Activated naive CD4-positive, alpha-beta T cell treated with anti-CD3 and anti-CD28 coated beads, Interleukin-2, amount 50 U/mL, for 24 hours (primary cell): ENCODE measurements at regions not wholly inside any gene's neighbourhood (a gene's known extent, or its start where the extent isn't known, plus 50 kb on each side); places are given as distances from the start of the nearest gene placed in this dataset.

Experiments
- H3K27ac Mint-ChIP-seq: one replicate; pipeline ENCODE4 v1.8.0; 2021; ENCODE audit warnings: mild to moderate bottlenecking, mixed read lengths
- H3K27me3 Mint-ChIP-seq: one replicate; pipeline ENCODE4 v1.8.0; 2021; ENCODE audit warnings: mixed read lengths
- H3K36me3 Mint-ChIP-seq: one replicate; pipeline ENCODE4 v1.8.0; 2021; ENCODE audit warnings: mixed read lengths
- H3K4me1 Mint-ChIP-seq: one replicate; pipeline ENCODE4 v1.8.0; 2021; ENCODE audit warnings: mixed read lengths
- H3K4me3 Mint-ChIP-seq: one replicate; pipeline ENCODE4 v1.8.0; 2021; ENCODE audit warnings: mild to moderate bottlenecking, mixed read lengths
- H3K9me3 Mint-ChIP-seq: one replicate; pipeline ENCODE4 v1.8.0; 2021; ENCODE audit warnings: mixed read lengths

- Mint-ChIP-seq H3K4me3 (no peak overlapping the region), H3K27ac (no peak overlapping the region), H3K9me3 (no peaks in the 10 kb centered on the region), H3K27me3 (peaks cover 6% of the 10 kb centered on the region), H3K4me1 (no peaks in the 10 kb centered on the region), H3K36me3 (no peaks in the 10 kb centered on the region)
Observed at GRCh38 chr10:21068026-21068656, 171.0 kb upstream of the NEBL start.

GRCh38 chr10:21065621-21066248 is 168.6 kb upstream of the NEBL start:
- Mint-ChIP-seq H3K36me3 (no peaks in the 10 kb centered on the region), H3K4me3 (no peak overlapping the region), H3K9me3 (no peaks in the 10 kb centered on the region), H3K27me3 (peaks cover 8% of the 10 kb centered on the region), H3K4me1 (no peaks in the 10 kb centered on the region), H3K27ac (no peak overlapping the region)

- no peak overlapping the region for H3K4me3 Mint-ChIP-seq
Observed at GRCh38 chr10:21061982-21062381, 164.9 kb upstream of the NEBL start.

GRCh38 chr10:21061184-21061583 is 164.1 kb upstream of the NEBL start:
- no peak overlapping the region for H3K27ac Mint-ChIP-seq
- H3K36me3 Mint-ChIP-seq = peaks cover 1% of the 10 kb centered on the region
- peaks cover 7% of the 10 kb centered on the region for H3K27me3 Mint-ChIP-seq
- no peak overlapping the region for H3K4me3 Mint-ChIP-seq
- H3K9me3 Mint-ChIP-seq = peaks cover 4% of the 10 kb centered on the region
- no peaks in the 10 kb centered on the region for H3K4me1 Mint-ChIP-seq

More at GRCh38 chr10:21061982-21062381, 164.9 kb upstream of the NEBL start:
- H3K36me3 Mint-ChIP-seq = no peaks in the 10 kb centered on the region
- H3K27me3 Mint-ChIP-seq = peaks cover 4% of the 10 kb centered on the region
- no peaks in the 10 kb centered on the region for H3K9me3 Mint-ChIP-seq
- H3K27ac Mint-ChIP-seq = no peak overlapping the region
- H3K4me1 Mint-ChIP-seq = no peaks in the 10 kb centered on the region

- H3K36me3 Mint-ChIP-seq = peaks cover 1% of the 10 kb centered on the region
- peaks cover 4% of the 10 kb centered on the region for H3K9me3 Mint-ChIP-seq
- H3K27me3 Mint-ChIP-seq = peaks cover 7% of the 10 kb centered on the region
- H3K4me3 Mint-ChIP-seq = no peak overlapping the region
- H3K27ac Mint-ChIP-seq = no peak overlapping the region
- peaks cover 1% of the 10 kb centered on the region for H3K4me1 Mint-ChIP-seq
Observed at GRCh38 chr10:21060626-21061025, 163.5 kb upstream of the NEBL start.

- H3K27ac Mint-ChIP-seq = no peak overlapping the region
- H3K27me3 Mint-ChIP-seq = peaks cover 7% of the 10 kb centered on the region
- peaks cover 4% of the 10 kb centered on the region for H3K4me1 Mint-ChIP-seq
- H3K4me3 Mint-ChIP-seq = no peak overlapping the region
- peaks cover 1% of the 10 kb centered on the region for H3K36me3 Mint-ChIP-seq
- H3K9me3 Mint-ChIP-seq = peaks cover 4% of the 10 kb centered on the region
Observed at GRCh38 chr10:21057989-21058388, 160.9 kb upstream of the NEBL start.

GRCh38 chr10:21057436-21057835 is 160.3 kb upstream of the NEBL start:
- H3K27ac Mint-ChIP-seq = no peak overlapping the region
- peaks cover 4% of the 10 kb centered on the region for H3K9me3 Mint-ChIP-seq
- H3K4me3 Mint-ChIP-seq = no peak overlapping the region
- peaks cover 4% of the 10 kb centered on the region for H3K4me1 Mint-ChIP-seq
- peaks cover 5% of the 10 kb centered on the region for H3K27me3 Mint-ChIP-seq
- H3K36me3 Mint-ChIP-seq = peaks cover 1% of the 10 kb centered on the region

- H3K27me3 Mint-ChIP-seq = peaks cover 5% of the 10 kb centered on the region
- no peak overlapping the region for H3K4me3 Mint-ChIP-seq
- peaks cover 4% of the 10 kb centered on the region for H3K4me1 Mint-ChIP-seq
- no peak overlapping the region for H3K27ac Mint-ChIP-seq
- peaks cover 7% of the 10 kb centered on the region for H3K9me3 Mint-ChIP-seq
- peaks cover 1% of the 10 kb centered on the region for H3K36me3 Mint-ChIP-seq
Observed at GRCh38 chr10:21056461-21056860, 159.3 kb upstream of the NEBL start.

GRCh38 chr10:21055339-21056135 is 158.4 kb upstream of the NEBL start:
- Mint-ChIP-seq H3K4me3 (no peak overlapping the region), H3K9me3 (peaks cover 11% of the 10 kb centered on the region), H3K36me3 (peaks cover 1% of the 10 kb centered on the region), H3K27ac (peak overlapping the region; percentile 12), H3K27me3 (peaks cover 8% of the 10 kb centered on the region), H3K4me1 (peaks cover 4% of the 10 kb centered on the region)

GRCh38 chr10:21053953-21054690 is 157.0 kb upstream of the NEBL start:
- no peak overlapping the region for H3K27ac Mint-ChIP-seq
- peaks cover 11% of the 10 kb centered on the region for H3K9me3 Mint-ChIP-seq
- H3K4me1 Mint-ChIP-seq = peaks cover 4% of the 10 kb centered on the region
- peaks cover 8% of the 10 kb centered on the region for H3K27me3 Mint-ChIP-seq
- H3K4me3 Mint-ChIP-seq = no peak overlapping the region
- peaks cover 1% of the 10 kb centered on the region for H3K36me3 Mint-ChIP-seq

- H3K27ac Mint-ChIP-seq = no peak overlapping the region
- H3K9me3 Mint-ChIP-seq = peaks cover 11% of the 10 kb centered on the region
- peaks cover 4% of the 10 kb centered on the region for H3K4me1 Mint-ChIP-seq
- H3K27me3 Mint-ChIP-seq = peaks cover 8% of the 10 kb centered on the region
- H3K4me3 Mint-ChIP-seq = no peak overlapping the region
- peaks cover 1% of the 10 kb centered on the region for H3K36me3 Mint-ChIP-seq
Observed at GRCh38 chr10:21052709-21053104, 155.6 kb upstream of the NEBL start.

- H3K4me1 Mint-ChIP-seq = peaks cover 4% of the 10 kb centered on the region
Observed at GRCh38 chr10:21052072-21052708, 155.1 kb upstream of the NEBL start.

GRCh38 chr10:21049482-21049881 is 152.4 kb upstream of the NEBL start:
- peaks cover 8% of the 10 kb centered on the region for H3K9me3 Mint-ChIP-seq
- peaks cover 3% of the 10 kb centered on the region for H3K27me3 Mint-ChIP-seq
- no peaks in the 10 kb centered on the region for H3K4me1 Mint-ChIP-seq
- no peak overlapping the region for H3K27ac Mint-ChIP-seq
- no peak overlapping the region for H3K4me3 Mint-ChIP-seq
- H3K36me3 Mint-ChIP-seq = no peaks in the 10 kb centered on the region

More at GRCh38 chr10:21052072-21052708, 155.1 kb upstream of the NEBL start:
- H3K27ac Mint-ChIP-seq = no peak overlapping the region
- no peak overlapping the region for H3K4me3 Mint-ChIP-seq
- peaks cover 8% of the 10 kb centered on the region for H3K27me3 Mint-ChIP-seq
- H3K36me3 Mint-ChIP-seq = peaks cover 1% of the 10 kb centered on the region
- peaks cover 11% of the 10 kb centered on the region for H3K9me3 Mint-ChIP-seq

GRCh38 chr10:21048068-21048467 is 151.0 kb upstream of the NEBL start:
- peaks cover 8% of the 10 kb centered on the region for H3K9me3 Mint-ChIP-seq
- no peak overlapping the region for H3K27ac Mint-ChIP-seq
- no peaks in the 10 kb centered on the region for H3K4me1 Mint-ChIP-seq
- H3K36me3 Mint-ChIP-seq = no peaks in the 10 kb centered on the region
- H3K27me3 Mint-ChIP-seq = peaks cover 3% of the 10 kb centered on the region
- H3K4me3 Mint-ChIP-seq = no peak overlapping the region

- H3K36me3 Mint-ChIP-seq = no peaks in the 10 kb centered on the region
- H3K4me3 Mint-ChIP-seq = no peak overlapping the region
- peaks cover 4% of the 10 kb centered on the region for H3K27me3 Mint-ChIP-seq
- peaks cover 8% of the 10 kb centered on the region for H3K9me3 Mint-ChIP-seq
- no peaks in the 10 kb centered on the region for H3K4me1 Mint-ChIP-seq
- H3K27ac Mint-ChIP-seq = no peak overlapping the region
Observed at GRCh38 chr10:21047511-21047910, 150.4 kb upstream of the NEBL start.
